Activated naive CD4-positive, alpha-beta T cell treated with anti-CD3 and anti-CD28 coated beads, Interleukin-2, amount 50 U/mL, for 72 hours (primary cell): ENCODE measurements at regions not wholly inside any gene's neighbourhood (a gene's known extent, or its start where the extent isn't known, plus 50 kb on each side); places are given as distances from the start of the nearest gene placed in this dataset.

Source experiments
- ATAC-seq, 2 donors: fragments of 150-1000 bp; cut with Tn5 transposase; 2 replicates each; pipeline ENCODE4 v1.10.0; 2021; ENCODE audit warnings: mild to moderate bottlenecking in 2 of 2, moderate library complexity in 2 of 2
- DNase-seq, 2 donors: peaks; one replicate each; pipeline ENCODE4 v3.0.0; 2021 to 2022; ENCODE audit warnings: low spot score in 2 of 2
- H3K27ac Mint-ChIP-seq, 2 donors: one replicate each; pipeline ENCODE4 v1.8.0; 2022; ENCODE audit warnings: mild to moderate bottlenecking in 2 of 2, mixed read lengths in 2 of 2
- H3K36me3 Mint-ChIP-seq, 2 donors: one replicate each; pipeline ENCODE4 v1.8.0; 2022; ENCODE audit warnings: mixed read lengths in 2 of 2
- H3K9me3 Mint-ChIP-seq, 2 donors: one replicate each; pipeline ENCODE4 v1.8.0; 2022; ENCODE audit warnings: mixed read lengths in 2 of 2

- DNase-seq (no peak), ATAC-seq (no peak)
- Mint-ChIP-seq H3K27ac (no peak overlapping the region), H3K9me3 (peaks cover 8 to 10% of the 10 kb centered on the region in 2 donors), H3K36me3 (peaks cover 0 to 5% of the 10 kb centered on the region in 2 donors)
Measured at GRCh38 chr7:84603545-84603944, 409.0 kb upstream of the SEMA3A start.

- peaks cover 0 to 11% of the 10 kb centered on the region in 2 donors for H3K9me3 Mint-ChIP-seq
- no peaks in the 10 kb centered on the region for H3K36me3 Mint-ChIP-seq
- no peak overlapping the region for H3K27ac Mint-ChIP-seq
- DNase-seq (no peak), ATAC-seq (no peak)
Measured at GRCh38 chr7:84595026-84595425, 400.4 kb upstream of the SEMA3A start.

DNA sequence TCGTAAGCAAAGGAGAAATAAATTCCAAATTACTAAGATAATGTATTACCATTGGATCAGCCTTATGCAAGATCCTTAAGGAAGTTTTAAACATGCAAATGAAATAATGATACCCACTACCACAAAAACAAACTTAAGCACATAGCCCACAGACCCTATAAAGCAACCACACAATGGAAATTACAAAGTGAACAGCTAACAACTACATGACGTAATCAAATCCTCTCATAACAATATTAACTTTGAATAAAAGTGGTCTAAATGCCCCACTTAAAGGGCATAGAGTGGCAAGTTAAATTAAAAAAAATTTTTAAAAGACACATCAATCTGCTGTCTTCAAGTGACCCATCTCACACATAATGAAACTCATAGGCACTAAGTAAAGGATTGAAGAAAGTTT is 397.3 kb upstream of the SEMA3A start:
- no peak overlapping the region for H3K27ac Mint-ChIP-seq
- ATAC-seq (no peak), DNase-seq (no peak)
- peaks cover 0 to 8% of the 10 kb centered on the region in 2 donors for H3K9me3 Mint-ChIP-seq
- no peaks in the 10 kb centered on the region for H3K36me3 Mint-ChIP-seq

- Mint-ChIP-seq H3K9me3 (peaks cover 0 to 8% of the 10 kb centered on the region in 2 donors), H3K27ac (no peak overlapping the region), H3K36me3 (no peaks in the 10 kb centered on the region)
- DNase-seq, result no peak
- no peak for ATAC-seq
Measured at GRCh38 chr7:84589012-84589411, 394.4 kb upstream of the SEMA3A start.

GRCh38 chr7:84583331-84583730 is 388.7 kb upstream of the SEMA3A start:
- H3K27ac Mint-ChIP-seq, result no peak overlapping the region

DNA sequence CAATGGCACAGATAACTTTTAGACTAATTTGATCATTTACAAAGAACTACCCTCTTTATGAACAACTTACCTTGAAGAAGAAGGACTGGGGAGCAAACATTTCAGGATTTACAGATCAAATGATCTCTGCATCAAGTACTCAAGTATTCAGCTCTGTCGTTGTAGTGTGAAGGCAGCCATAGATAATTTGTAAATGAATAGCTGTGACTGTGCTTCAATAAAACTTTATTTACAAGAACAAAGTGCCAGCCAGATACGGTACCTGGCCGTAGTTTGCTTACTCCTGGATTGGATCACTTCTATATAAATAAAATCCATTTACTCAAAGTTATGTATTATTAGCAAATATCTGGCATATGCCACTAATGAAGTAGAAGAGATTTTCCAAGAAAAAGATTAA is 388.2 kb upstream of the SEMA3A start:
- Mint-ChIP-seq H3K9me3 (no peaks in the 10 kb centered on the region), H3K36me3 (no peaks in the 10 kb centered on the region)

More at GRCh38 chr7:84583331-84583730, 388.7 kb upstream of the SEMA3A start:
- DNase-seq (no peak), ATAC-seq (no peak)
- Mint-ChIP-seq H3K36me3 (no peaks in the 10 kb centered on the region), H3K9me3 (no peaks in the 10 kb centered on the region)

DNA sequence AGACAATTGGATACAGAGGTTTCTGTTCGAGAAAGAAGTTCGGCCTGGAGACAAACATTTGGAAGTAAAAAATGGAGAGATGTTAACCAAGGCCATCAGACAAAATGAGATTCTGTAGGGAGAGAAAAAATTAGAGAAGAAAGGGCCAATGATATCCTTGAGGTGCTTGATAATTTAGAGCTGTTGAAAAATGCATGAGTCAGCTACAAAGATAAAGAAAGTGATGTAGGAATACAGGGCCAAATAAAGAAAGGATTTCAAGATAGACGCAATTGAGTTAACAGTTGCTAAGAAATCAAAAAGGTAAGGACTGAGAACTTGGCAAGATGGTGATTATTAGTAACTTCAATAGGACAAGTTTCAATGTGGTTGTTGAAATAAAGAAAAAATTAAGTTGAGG is 384.2 kb upstream of the SEMA3A start:
- H3K36me3 Mint-ChIP-seq, result no peaks in the 10 kb centered on the region
- no peaks in the 10 kb centered on the region for H3K9me3 Mint-ChIP-seq
- ATAC-seq, result no peak
- no peak for DNase-seq
- no peak overlapping the region for H3K27ac Mint-ChIP-seq

More for the DNA sequence above, 388.2 kb upstream of the SEMA3A start:
- H3K27ac Mint-ChIP-seq, result no peak overlapping the region
- DNase-seq, result no peak
- no peak for ATAC-seq

DNA sequence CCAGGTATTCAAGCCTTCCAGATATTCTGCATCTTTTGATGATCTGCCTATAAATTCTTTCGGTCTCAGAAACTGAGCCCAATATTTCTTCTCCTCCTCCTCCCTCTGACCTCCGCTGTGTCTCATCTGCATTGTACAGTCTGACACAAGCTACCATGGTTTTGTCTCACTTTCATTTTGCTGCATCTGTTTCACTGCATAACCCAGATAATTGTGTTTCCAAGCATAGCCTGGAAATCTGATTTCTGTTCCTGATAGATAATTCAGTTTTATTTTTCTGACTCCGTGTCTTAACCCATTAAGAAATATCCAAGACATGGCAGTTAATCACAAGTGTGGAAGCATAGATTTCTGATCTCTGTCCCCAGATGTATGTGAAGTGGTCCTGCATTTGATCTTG is 374.2 kb upstream of the SEMA3A start:
- H3K27ac Mint-ChIP-seq, result no peak overlapping the region
- ATAC-seq, result no peak
- no peak for DNase-seq
- no peaks in the 10 kb centered on the region for H3K36me3 Mint-ChIP-seq
- no peaks in the 10 kb centered on the region for H3K9me3 Mint-ChIP-seq

DNA sequence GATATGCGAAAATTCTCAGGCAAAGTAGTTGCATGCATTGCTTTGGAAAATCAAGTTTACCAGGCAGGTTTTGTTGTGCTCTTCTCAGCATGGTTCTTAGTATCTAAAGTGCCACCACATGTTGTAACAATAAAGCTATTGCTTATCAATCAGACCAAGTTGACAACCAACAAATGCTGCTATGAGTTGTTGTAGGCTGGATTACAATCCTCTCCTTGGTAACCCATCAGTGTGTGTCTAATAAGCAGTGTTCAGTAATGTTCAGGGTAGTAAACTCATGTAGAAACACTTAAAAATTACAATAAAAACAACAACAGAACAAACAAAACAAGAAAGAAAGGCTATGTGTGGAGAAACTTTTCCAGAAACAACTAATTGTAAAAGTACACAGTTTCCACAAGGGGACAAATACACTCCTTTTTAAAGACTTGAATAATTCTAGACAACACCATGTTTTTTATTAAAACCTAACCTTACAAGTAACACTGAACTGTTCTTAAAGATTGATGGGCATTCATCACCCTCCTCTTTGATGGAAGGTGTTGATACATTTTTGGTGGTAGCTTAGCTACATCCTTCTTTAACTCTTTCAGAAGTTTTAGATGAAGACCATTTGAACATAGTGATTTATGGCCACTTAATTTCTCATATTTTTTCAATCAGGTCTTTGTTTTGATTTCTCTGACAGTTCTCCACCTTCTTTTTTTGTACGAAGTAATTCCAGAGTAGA is 370.9 kb upstream of the SEMA3A start:
- no peak for ATAC-seq
- Mint-ChIP-seq H3K27ac (no peak overlapping the region), H3K36me3 (no peaks in the 10 kb centered on the region), H3K9me3 (no peaks in the 10 kb centered on the region)
- no peak for DNase-seq

GRCh38 chr7:84553711-84554110 is 359.1 kb upstream of the SEMA3A start:
- H3K36me3 Mint-ChIP-seq, result no peaks in the 10 kb centered on the region
- no peak for DNase-seq
- H3K27ac Mint-ChIP-seq, result no peak overlapping the region
- no peak for ATAC-seq
- H3K9me3 Mint-ChIP-seq, result peaks cover 8 to 12% of the 10 kb centered on the region in 2 donors

GRCh38 chr7:84549409-84549808 is 354.8 kb upstream of the SEMA3A start:
- no peak for ATAC-seq
- H3K27ac Mint-ChIP-seq, result no peak overlapping the region
- H3K9me3 Mint-ChIP-seq, result no peaks in the 10 kb centered on the region
- no peaks in the 10 kb centered on the region for H3K36me3 Mint-ChIP-seq
- no peak for DNase-seq

GRCh38 chr7:84548366-84549365 is 354.1 kb upstream of the SEMA3A start:
- Mint-ChIP-seq H3K9me3 (no peaks in the 10 kb centered on the region), H3K27ac (no peak overlapping the region), H3K36me3 (no peaks in the 10 kb centered on the region)
- no peak for ATAC-seq
- DNase-seq, result no peak

- Mint-ChIP-seq H3K36me3 (no peaks in the 10 kb centered on the region), H3K27ac (no peak overlapping the region), H3K9me3 (no peaks in the 10 kb centered on the region)
- ATAC-seq, result no peak
- no peak for DNase-seq
Measured at GRCh38 chr7:84547331-84547730, 352.7 kb upstream of the SEMA3A start.

GRCh38 chr7:84546403-84546802 is 351.8 kb upstream of the SEMA3A start:
- H3K9me3 Mint-ChIP-seq, result no peaks in the 10 kb centered on the region
- DNase-seq (no peak), ATAC-seq (no peak)
- no peak overlapping the region for H3K27ac Mint-ChIP-seq
- no peaks in the 10 kb centered on the region for H3K36me3 Mint-ChIP-seq

DNA sequence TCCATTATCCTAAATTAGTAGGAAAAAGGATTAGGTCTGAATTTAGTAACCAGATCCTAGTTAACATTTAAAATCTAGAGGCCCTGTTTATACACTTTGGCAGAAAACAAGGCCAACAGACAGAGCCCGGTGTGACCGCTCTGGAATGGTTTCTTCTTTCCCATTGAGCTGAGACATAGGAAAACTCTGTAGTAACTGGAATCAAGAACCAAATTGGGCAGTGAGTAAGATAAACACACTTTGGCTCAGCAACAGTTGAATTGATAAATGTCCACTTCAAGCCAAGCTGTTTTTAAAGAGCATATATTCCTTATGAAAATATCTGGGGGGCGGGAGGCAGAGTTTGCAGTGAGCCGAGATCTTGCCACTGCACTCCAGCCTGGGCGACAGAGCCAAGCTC is 343.7 kb upstream of the SEMA3A start:
- no peaks in the 10 kb centered on the region for H3K36me3 Mint-ChIP-seq
- no peak for ATAC-seq
- no peak overlapping the region for H3K27ac Mint-ChIP-seq
- H3K9me3 Mint-ChIP-seq, result no peaks in the 10 kb centered on the region
- no peak for DNase-seq

DNA sequence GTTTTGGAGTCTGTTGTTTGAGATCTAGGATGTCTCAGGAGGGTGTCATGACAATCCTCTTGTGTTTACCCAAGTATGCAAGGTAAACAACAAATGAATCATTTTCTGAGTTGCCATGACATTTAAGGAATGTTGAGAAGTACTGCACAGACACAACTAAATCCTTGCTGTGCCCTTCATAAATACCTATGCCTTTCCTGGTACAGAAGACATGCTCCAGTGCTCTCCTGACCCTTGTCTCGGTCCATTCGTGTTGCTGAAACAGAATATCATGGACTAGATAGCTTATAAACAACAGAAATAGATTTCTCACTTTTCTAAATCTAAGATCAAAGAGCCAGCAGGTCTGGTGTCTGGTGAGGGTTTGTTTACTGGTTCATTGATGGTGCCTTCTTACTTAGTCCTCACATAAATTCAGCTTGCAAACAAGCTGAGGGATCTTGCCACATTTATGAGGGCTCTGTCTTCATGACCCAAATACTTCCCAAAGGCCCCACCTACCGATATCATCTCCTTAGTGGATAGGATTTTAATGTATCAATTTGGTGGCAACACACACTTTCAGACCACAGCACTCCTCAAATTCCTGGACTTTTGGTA is 341.8 kb upstream of the SEMA3A start:
- ATAC-seq, result no peak
- H3K36me3 Mint-ChIP-seq, result no peaks in the 10 kb centered on the region
- no peaks in the 10 kb centered on the region for H3K9me3 Mint-ChIP-seq
- H3K27ac Mint-ChIP-seq, result no peak overlapping the region
- no peak for DNase-seq

DNA sequence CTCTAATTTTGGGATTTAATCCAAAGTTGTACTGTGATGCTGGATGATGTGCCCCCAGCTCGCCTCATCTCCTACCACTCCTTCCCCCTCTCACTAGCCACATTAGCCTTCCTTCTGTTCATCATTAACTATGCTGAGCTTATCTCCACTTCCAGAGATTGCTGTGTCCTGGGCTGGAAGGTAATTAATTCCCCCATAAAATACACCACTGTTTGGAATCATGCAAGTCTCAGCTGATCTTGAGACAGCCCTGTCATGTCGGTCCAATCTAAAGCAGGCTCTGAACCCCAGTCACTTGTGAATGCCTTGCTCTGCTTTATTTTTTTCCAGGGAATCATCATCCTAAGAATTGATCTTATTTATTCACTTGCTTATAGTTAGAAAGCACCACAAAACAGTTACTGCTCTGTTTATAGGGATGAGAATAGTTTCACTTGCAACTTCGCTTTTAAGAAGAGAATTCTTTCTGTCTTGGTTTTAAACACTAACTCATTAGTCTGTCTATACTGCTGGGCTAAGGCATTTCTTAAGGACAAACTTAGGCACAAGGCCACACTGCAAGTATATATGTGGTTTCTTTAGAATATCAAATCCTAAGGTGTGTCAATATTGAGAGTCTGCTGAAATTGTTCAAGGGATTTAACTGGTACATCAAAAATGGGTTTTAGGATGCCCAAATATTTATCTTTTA is 341.1 kb upstream of the SEMA3A start:
- H3K27ac Mint-ChIP-seq, result no peak overlapping the region
- DNase-seq (no peak), ATAC-seq (no peak)
- H3K9me3 Mint-ChIP-seq, result no peaks in the 10 kb centered on the region
- no peaks in the 10 kb centered on the region for H3K36me3 Mint-ChIP-seq
